OCI-LY7 (cell line): ENCODE measurements at regions not wholly inside any gene's neighbourhood (a gene's known extent, or its start where the extent isn't known, plus 50 kb on each side); places are given as distances from the start of the nearest gene placed in this dataset.

Experiments used
- BruUV-seq: library from RNA; stranded (reverse); fragments of 400-500 nt; replicated peaks from 2 replicates; lab custom pipeline; 2021; lab: Mats Ljungman, UMichigan
- CTCF ChIA-PET: fragments of 300-600 bp; sonication (Branson Sonifier 250); formaldehyde crosslinking; loops from one replicate; lab custom pipeline; 2022; ENCODE audit warnings: antibody characterized with exemption; ENCODE audit not compliant: unreplicated experiment; lab: Charles Lee
- POLR2A ChIA-PET: fragments of 300-600 bp; sonication (Branson Sonifier 250); formaldehyde crosslinking; loops from one replicate; lab custom pipeline; 2022; ENCODE audit warnings: antibody characterized with exemption; lab: Charles Lee
- DNase-seq: peaks from one replicate; pipeline ENCODE4 v3.0.0-alpha.2; 2015; ENCODE audit warnings: low spot score
- H2AFZ ChIP-seq: fragments of 200-600 bp; sonication (generic), shearing (Covaris generic); 2 replicates; pipeline ENCODE4 v1.6.1; 2014; ENCODE audit warnings: mild to moderate bottlenecking, antibody characterized with exemption, low read length, moderate library complexity
- H3K27ac ChIP-seq: fragments of 200-600 bp; sonication (generic); 2 replicates; pipeline ENCODE4 v1.5.1; 2014; ENCODE audit warnings: mixed run types, low read depth, mild to moderate bottlenecking, moderate library complexity, low read length, inconsistent platforms; ENCODE audit not compliant: poor library complexity, severe bottlenecking
- H3K36me3 ChIP-seq: fragments of 200-600 bp; sonication (generic); 2 replicates; pipeline ENCODE4 v1.6.1; 2014; ENCODE audit warnings: mild to moderate bottlenecking, antibody characterized with exemption, low read length, moderate library complexity, mixed read lengths; ENCODE audit not compliant: insufficient read depth
- H3K4me1 ChIP-seq: fragments of 200-600 bp; sonication (generic); 2 replicates; pipeline ENCODE4 v1.5.1; 2014; ENCODE audit warnings: mild to moderate bottlenecking, low read length; ENCODE audit not compliant: insufficient read depth, poor library complexity, severe bottlenecking
- H3K4me2 ChIP-seq: fragments of 200-600 bp; sonication (generic); 2 replicates; pipeline ENCODE4 v1.6.1; 2014; ENCODE audit warnings: mild to moderate bottlenecking, low read length
- H3K4me3 ChIP-seq: fragments of 200-600 bp; sonication (generic); 2 replicates; pipeline ENCODE4 v1.5.1; 2014; ENCODE audit warnings: mild to moderate bottlenecking, low read depth, low read length; ENCODE audit not compliant: poor library complexity, severe bottlenecking
- H3K79me2 ChIP-seq: fragments of 200-600 bp; sonication (generic); 2 replicates; pipeline ENCODE4 v1.6.1; 2016; ENCODE audit warnings: low read depth, mild to moderate bottlenecking, low read length, moderate library complexity, mixed read lengths; ENCODE audit not compliant: insufficient read depth
- H3K9me2 ChIP-seq: fragments of 200-600 bp; sonication (generic); 2 replicates; pipeline ENCODE4 v1.6.1; 2016; ENCODE audit warnings: mild to moderate bottlenecking, low read length, mixed read lengths; ENCODE audit not compliant: insufficient read depth
- H3K9me3 ChIP-seq: fragments of 200-600 bp; sonication (generic); 2 replicates; pipeline ENCODE4 v1.6.1; 2014; ENCODE audit warnings: mild to moderate bottlenecking, mixed run types, low read length, mixed read lengths
- H4K20me1 ChIP-seq: fragments of 200-600 bp; sonication (generic); 2 replicates; pipeline ENCODE4 v1.6.1; 2014; ENCODE audit warnings: mild to moderate bottlenecking, antibody characterized with exemption, low read length, moderate library complexity, mixed read lengths; ENCODE audit not compliant: insufficient read depth
- EZH2phosphoT487 ChIP-seq: fragments of 200-600 bp; sonication (generic); IDR thresholded peaks from 2 replicates; pipeline ENCODE4 v1.6.1; 2018; ENCODE audit warnings: low read depth, borderline replicate concordance, mild to moderate bottlenecking, mixed run types, antibody characterized with exemption, low read length, moderate library complexity, mixed read lengths
- intact Hi-C: fragments of 100-400 bp; cut with micrococcal nuclease; formaldehyde crosslinking; loops from one replicate; pipeline ENCODE4 v1.10.0; 2022; ENCODE audit not compliant: unreplicated experiment
- TF ChIP-seq, protein P1 (sequence below): fragments of 200-600 bp; sonication (generic); conservative IDR thresholded peaks from 2 replicates; pipeline ENCODE4 v1.5.1; 2014; ENCODE audit warnings: mild to moderate bottlenecking, antibody characterized with exemption, low read length, moderate library complexity, mixed read lengths

DNA sequence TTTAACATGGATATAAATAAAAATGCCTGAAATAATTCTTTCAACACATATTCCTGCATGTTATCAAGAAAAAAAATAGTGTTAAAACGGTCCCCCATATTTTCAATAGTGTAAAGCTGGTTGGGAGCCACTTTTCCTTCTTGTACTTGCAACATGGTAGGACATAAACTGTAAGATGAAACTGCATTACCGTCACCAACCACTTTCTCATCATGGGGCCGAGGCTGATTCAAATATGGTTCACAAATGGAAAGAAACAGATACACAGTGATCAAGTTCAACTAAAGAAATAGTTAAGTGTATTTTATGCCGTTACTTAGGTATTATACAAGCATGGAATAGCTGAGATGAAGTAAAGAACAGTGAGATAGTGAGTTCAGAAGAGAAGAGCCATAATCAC, 360.7 kb downstream of the ZEB2 start:
- Histone ChIP-seq H3K27ac (no peak overlapping the region), H4K20me1 (no peaks in the 10 kb centered on the region), H3K4me2 (no peak overlapping the region), H3K9me2 (peaks cover 4% of the 10 kb centered on the region), H3K36me3 (no peaks in the 10 kb centered on the region), H2AFZ (no peak overlapping the region), H3K4me1 (no peaks in the 10 kb centered on the region), H3K9me3 (no peaks in the 10 kb centered on the region), H3K79me2 (no peaks in the 10 kb centered on the region), H3K4me3 (no peak overlapping the region)
- TF ChIP-seq EZH2phosphoT487, result no peak
- TF ChIP-seq, protein P1, sequence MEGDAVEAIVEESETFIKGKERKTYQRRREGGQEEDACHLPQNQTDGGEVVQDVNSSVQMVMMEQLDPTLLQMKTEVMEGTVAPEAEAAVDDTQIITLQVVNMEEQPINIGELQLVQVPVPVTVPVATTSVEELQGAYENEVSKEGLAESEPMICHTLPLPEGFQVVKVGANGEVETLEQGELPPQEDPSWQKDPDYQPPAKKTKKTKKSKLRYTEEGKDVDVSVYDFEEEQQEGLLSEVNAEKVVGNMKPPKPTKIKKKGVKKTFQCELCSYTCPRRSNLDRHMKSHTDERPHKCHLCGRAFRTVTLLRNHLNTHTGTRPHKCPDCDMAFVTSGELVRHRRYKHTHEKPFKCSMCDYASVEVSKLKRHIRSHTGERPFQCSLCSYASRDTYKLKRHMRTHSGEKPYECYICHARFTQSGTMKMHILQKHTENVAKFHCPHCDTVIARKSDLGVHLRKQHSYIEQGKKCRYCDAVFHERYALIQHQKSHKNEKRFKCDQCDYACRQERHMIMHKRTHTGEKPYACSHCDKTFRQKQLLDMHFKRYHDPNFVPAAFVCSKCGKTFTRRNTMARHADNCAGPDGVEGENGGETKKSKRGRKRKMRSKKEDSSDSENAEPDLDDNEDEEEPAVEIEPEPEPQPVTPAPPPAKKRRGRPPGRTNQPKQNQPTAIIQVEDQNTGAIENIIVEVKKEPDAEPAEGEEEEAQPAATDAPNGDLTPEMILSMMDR, result no peak
- no peak for DNase-seq
- intact Hi-C loops, result no loop called here
- POLR2A ChIA-PET, result interaction anchor here (0.7 kb wide), 2 partner anchors 278 to 659 kb away, joined by 3 read pairs; no protein-coding TSS in a partner anchor
- no TSS peak for BruUV-seq
- CTCF ChIA-PET, result no interaction called here

DNA sequence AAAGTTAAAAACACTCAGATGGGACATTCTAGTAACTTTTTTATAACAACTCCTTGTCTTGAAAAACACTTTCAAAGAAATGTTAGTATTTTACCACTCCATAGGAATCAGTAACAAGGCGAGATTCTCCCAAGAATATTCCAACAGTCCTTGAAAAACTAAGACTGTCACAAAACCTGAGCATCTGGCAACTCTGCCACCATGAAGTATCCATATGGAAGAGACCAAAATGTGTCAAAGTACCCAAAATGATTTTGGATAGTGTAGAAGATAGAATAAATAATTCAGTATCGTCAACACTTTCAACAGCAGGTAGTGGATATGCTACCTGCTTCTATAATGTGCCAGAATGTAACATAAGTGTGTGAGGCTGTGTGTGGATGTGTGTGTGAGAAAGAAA, 361.8 kb downstream of the ZEB2 start:
- ChIA-PET POLR2A (no interaction called here), CTCF (no interaction called here)
- TF ChIP-seq, protein P1, result no peak
- no peak for TF ChIP-seq EZH2phosphoT487
- intact Hi-C loops, result no loop called here
- Histone ChIP-seq H3K4me3 (no peak overlapping the region), H3K4me1 (no peaks in the 10 kb centered on the region), H3K27ac (no peak overlapping the region), H3K4me2 (no peak overlapping the region), H3K9me3 (no peaks in the 10 kb centered on the region), H2AFZ (no peak overlapping the region), H3K9me2 (peaks cover 4% of the 10 kb centered on the region; the same call in 1 of the 2 replicates), H3K36me3 (no peaks in the 10 kb centered on the region), H4K20me1 (no peaks in the 10 kb centered on the region), H3K79me2 (no peaks in the 10 kb centered on the region)
- no peak for DNase-seq
- BruUV-seq, result no TSS peak

DNA sequence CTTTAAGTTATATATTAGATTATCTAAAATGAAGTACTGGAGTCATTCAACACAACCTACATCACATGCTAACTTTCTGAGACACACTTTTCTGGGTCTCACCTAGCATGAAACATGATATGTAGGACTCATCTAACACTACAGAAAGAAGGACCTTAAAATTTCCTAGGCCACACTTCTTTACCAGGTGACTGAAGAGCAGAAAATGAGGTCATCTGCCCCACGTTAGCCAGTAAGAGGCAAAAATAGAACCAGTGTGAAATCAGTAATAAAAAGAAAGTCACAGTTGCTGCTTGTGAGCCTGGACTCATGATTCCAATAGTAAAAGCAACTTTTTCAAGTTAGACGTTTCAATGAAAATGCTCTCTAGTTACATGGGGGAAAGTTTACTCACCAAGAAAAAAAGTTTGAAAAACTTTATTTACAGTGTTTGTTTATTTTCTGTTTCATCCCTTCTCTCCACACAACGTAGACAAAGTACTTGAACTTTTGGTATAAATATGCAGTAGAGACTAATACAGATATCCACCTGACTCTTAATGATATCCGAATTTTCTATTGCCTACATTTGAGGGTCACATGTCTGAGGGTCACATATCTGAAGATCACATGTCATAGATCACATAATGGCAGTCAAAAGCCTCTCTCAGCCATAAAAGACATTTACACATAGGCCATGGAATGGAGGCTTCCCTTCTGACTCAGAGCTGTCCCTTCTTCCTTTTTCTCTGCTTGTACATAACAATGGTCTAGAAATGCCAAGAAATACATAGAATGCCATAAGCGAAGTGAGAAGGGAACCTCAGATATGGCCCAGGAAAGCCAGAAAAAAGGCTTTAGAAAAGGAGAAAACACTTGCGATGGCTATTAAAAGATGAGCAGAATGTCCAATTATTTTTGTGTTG, 362.9 kb downstream of the ZEB2 start:
- no peak overlapping the region for H3K27ac ChIP-seq
- H3K4me3 ChIP-seq, result no peak overlapping the region
- H3K36me3 ChIP-seq, result no peaks in the 10 kb centered on the region
- no peaks in the 10 kb centered on the region for H3K79me2 ChIP-seq
- H3K9me3 ChIP-seq, result no peaks in the 10 kb centered on the region
- H2AFZ ChIP-seq, result no peak overlapping the region
- no peaks in the 10 kb centered on the region for H3K4me1 ChIP-seq
- H3K4me2 ChIP-seq, result no peak overlapping the region
- ChIA-PET CTCF (interaction anchor here (0.5 kb wide), 1 partner anchor 193 kb away, joined by 8 read pairs; no protein-coding TSS in a partner anchor), POLR2A (interaction anchor here (0.6 to 0.7 kb wide), 2 partner anchors 59 to 1598 kb away, joined by 3 to 5 read pairs; no protein-coding TSS in a partner anchor)
- H4K20me1 ChIP-seq, result no peaks in the 10 kb centered on the region
- no peak for DNase-seq
- BruUV-seq, result no TSS peak
- no peak for TF ChIP-seq EZH2phosphoT487
- TF ChIP-seq, protein P1, result no peak
- H3K9me2 ChIP-seq, result peaks cover 4% of the 10 kb centered on the region; the same call in 1 of the 2 replicates
- intact Hi-C loops, result no loop called here
